Astrocyte (in vitro differentiated cells and primary cell): ENCODE measurements at regions not wholly inside any gene's neighbourhood (a gene's known extent, or its start where the extent isn't known, plus 50 kb on each side); places are given as distances from the start of the nearest gene placed in this dataset.
"Not testable (repeated sequence)": the region's sequence is repeated elsewhere in the genome, so short reads cannot be mapped to it uniquely, and the experiment has no call there.

Source experiments
- EZH2 ChIP-seq: IDR thresholded peaks from 2 replicates; pipeline ENCODE4 v1.6.1; 2012; ENCODE audit warnings: mild to moderate bottlenecking, low read length, inconsistent platforms; ENCODE audit not compliant: insufficient read depth
- TF ChIP-seq, protein P1 (sequence below): IDR thresholded peaks from 2 replicates; pipeline ENCODE4 v1.5.1; 2011; ENCODE audit warnings: low read depth, mild to moderate bottlenecking, inconsistent platforms, low read length, moderate library complexity; ENCODE audit not compliant: insufficient read depth

GRCh38 chr7:73153921-73154585 lies 68.2 kb upstream of the SPDYE9 start:
- TF ChIP-seq, protein P1, sequence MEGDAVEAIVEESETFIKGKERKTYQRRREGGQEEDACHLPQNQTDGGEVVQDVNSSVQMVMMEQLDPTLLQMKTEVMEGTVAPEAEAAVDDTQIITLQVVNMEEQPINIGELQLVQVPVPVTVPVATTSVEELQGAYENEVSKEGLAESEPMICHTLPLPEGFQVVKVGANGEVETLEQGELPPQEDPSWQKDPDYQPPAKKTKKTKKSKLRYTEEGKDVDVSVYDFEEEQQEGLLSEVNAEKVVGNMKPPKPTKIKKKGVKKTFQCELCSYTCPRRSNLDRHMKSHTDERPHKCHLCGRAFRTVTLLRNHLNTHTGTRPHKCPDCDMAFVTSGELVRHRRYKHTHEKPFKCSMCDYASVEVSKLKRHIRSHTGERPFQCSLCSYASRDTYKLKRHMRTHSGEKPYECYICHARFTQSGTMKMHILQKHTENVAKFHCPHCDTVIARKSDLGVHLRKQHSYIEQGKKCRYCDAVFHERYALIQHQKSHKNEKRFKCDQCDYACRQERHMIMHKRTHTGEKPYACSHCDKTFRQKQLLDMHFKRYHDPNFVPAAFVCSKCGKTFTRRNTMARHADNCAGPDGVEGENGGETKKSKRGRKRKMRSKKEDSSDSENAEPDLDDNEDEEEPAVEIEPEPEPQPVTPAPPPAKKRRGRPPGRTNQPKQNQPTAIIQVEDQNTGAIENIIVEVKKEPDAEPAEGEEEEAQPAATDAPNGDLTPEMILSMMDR, result not testable (repeated sequence)
- TF ChIP-seq EZH2, result not testable (repeated sequence)
